GM12878 (cell line): ENCODE measurements at regions not wholly inside any gene's neighbourhood (a gene's known extent, or its start where the extent isn't known, plus 50 kb on each side); places are given as distances from the start of the nearest gene placed in this dataset.

Source experiments
- ATAC-seq: fragments of 200-7000 bp; cut with Tn5 transposase; 3 replicates; pipeline ENCODE4 v1.9.1; 2020; ENCODE audit warnings: mild to moderate bottlenecking, moderate library complexity
- BruUV-seq: library from RNA; stranded (reverse); fragments of 400-500 nt; replicated peaks from 2 replicates; lab custom pipeline; 2021; lab: Mats Ljungman, UMichigan
- CTCF ChIA-PET: fragments of 300-600 bp; sonication (Branson Sonifier 250); formaldehyde crosslinking; extraction: SDS; loops from one replicate; lab custom pipeline; 2021; ENCODE audit warnings: inconsistent platforms; lab: Yijun Ruan, JAX
- POLR2A ChIA-PET: fragments of 350-600 bp; formaldehyde crosslinking; extraction: SDS; loops from one replicate; lab custom pipeline; 2021; ENCODE audit warnings: inconsistent platforms; lab: Charles Lee
- RAD21 ChIA-PET: fragments of 300-600 bp; sonication (Branson Sonifier 250); formaldehyde crosslinking; loops from one replicate; lab custom pipeline; 2023; ENCODE audit warnings: antibody characterized with exemption; ENCODE audit not compliant: unreplicated experiment; lab: Charles Lee
- SMC1A ChIA-PET: fragments of 300-600 bp; sonication (Branson Sonifier 250); formaldehyde crosslinking; loops from one replicate; lab custom pipeline; 2023; ENCODE audit not compliant: unreplicated experiment, uncharacterized antibody; lab: Charles Lee
- DNase-seq: peaks from one replicate; pipeline ENCODE4 v3.0.0-alpha.2; 2011; ENCODE audit warnings: low read depth, low spot score
- FAIRE-seq: peaks from 3 replicates; lab custom pipeline; 2011; peaks lifted over from hg19 to GRCh38; lab: Jason Lieb, UNC
- H2AFZ ChIP-seq: 2 replicates; pipeline ENCODE4 v1.6.0; 2011; ENCODE audit warnings: low read depth, low read length, control low read depth; ENCODE audit not compliant: control insufficient read depth
- H3K27ac ChIP-seq: 2 replicates; pipeline ENCODE4 v1.5.1; 2011; ENCODE audit warnings: control low read depth; ENCODE audit not compliant: control insufficient read depth, insufficient read depth
- H3K27me3 ChIP-seq, 2 experiments: replicated peaks in 1 of 2; 2 replicates each; pipeline versions ENCODE4 v1.6.0 to v1.6.1; 2011; ENCODE audit warnings: low read length in 1 of 2; ENCODE audit not compliant: control insufficient read depth in 2 of 2, insufficient read depth in 2 of 2
- H3K36me3 ChIP-seq, 2 experiments: 2 replicates each; pipeline ENCODE4 v1.5.1; 2011; ENCODE audit warnings: low read length in 1 of 2; ENCODE audit not compliant: control insufficient read depth in 2 of 2, insufficient read depth in 2 of 2
- H3K4me1 ChIP-seq: 2 replicates; pipeline ENCODE4 v1.6.1; 2011; ENCODE audit warnings: mild to moderate bottlenecking, low read length, moderate library complexity, mixed read lengths; ENCODE audit not compliant: control insufficient read depth, insufficient read depth
- H3K4me2 ChIP-seq: 2 replicates; pipeline ENCODE4 v1.6.0; 2011; ENCODE audit warnings: control low read depth; ENCODE audit not compliant: control insufficient read depth, insufficient read depth
- H3K4me3 ChIP-seq: fragments of 200-600 bp; sonication (generic); 2 replicates; pipeline ENCODE4 v1.5.1; 2016
- H3K79me2 ChIP-seq: 2 replicates; pipeline ENCODE4 v1.6.0; 2011; ENCODE audit warnings: low read length; ENCODE audit not compliant: control insufficient read depth, insufficient read depth
- H3K9ac ChIP-seq: 2 replicates; pipeline ENCODE4 v1.8.0; 2011; ENCODE audit warnings: low read length, control low read depth, mixed read lengths; ENCODE audit not compliant: control insufficient read depth, insufficient read depth
- H3K9me3 ChIP-seq: replicated peaks from 3 replicates; pipeline ENCODE4 v1.5.1; 2011; ENCODE audit warnings: mild to moderate bottlenecking, low read length; ENCODE audit not compliant: control insufficient read depth, insufficient read depth
- H4K20me1 ChIP-seq: 2 replicates; pipeline ENCODE4 v1.6.0; 2011; ENCODE audit not compliant: control insufficient read depth, insufficient read depth
- ATF2 ChIP-seq: IDR thresholded peaks from 2 replicates; pipeline ENCODE4 v1.6.1; 2012; ENCODE audit warnings: low read length, inconsistent platforms
- CHD1 ChIP-seq: IDR thresholded peaks from 2 replicates; pipeline ENCODE4 v1.6.1; 2012; ENCODE audit warnings: low read depth, low read length, improper control_type of control experiment
- CREB1 ChIP-seq: IDR thresholded peaks from 2 replicates; pipeline ENCODE4 v1.6.1; 2012; ENCODE audit warnings: low read depth, mild to moderate bottlenecking, inconsistent platforms
- DPF2 ChIP-seq: fragments of 450-650 bp; IDR thresholded peaks from 2 replicates; pipeline ENCODE4 v1.6.1; 2017; ENCODE audit warnings: mild to moderate bottlenecking
- EGR1 ChIP-seq, 2 experiments: IDR thresholded peaks; 1 replicate in 1 of 2; 2 replicates in 1 of 2; pipeline ENCODE4 v1.6.1; 2011 to 2012; ENCODE audit warnings: low read depth in 2 of 2, low read length in 2 of 2, borderline replicate concordance in 1 of 2, mild to moderate bottlenecking in 1 of 2, moderate library complexity in 1 of 2
- JUND ChIP-seq: IDR thresholded peaks from 2 replicates; pipeline ENCODE4 v1.6.1; 2012; ENCODE audit warnings: low read depth, mild to moderate bottlenecking, low read length, improper control_type of control experiment, moderate library complexity
- MTA3 ChIP-seq: IDR thresholded peaks from 2 replicates; pipeline ENCODE4 v1.6.1; 2012; ENCODE audit warnings: low read length, inconsistent platforms, borderline replicate concordance
- MYB ChIP-seq: fragments of 150-350 bp; IDR thresholded peaks from 2 replicates; pipeline ENCODE4 v1.6.1; 2014; ENCODE audit warnings: mild to moderate bottlenecking, low read depth, low read length, borderline replicate concordance
- NR2C1 ChIP-seq: fragments of 450-650 bp; IDR thresholded peaks from 2 replicates; pipeline ENCODE4 v1.6.1; 2017; ENCODE audit warnings: antibody characterized with exemption, mild to moderate bottlenecking, moderate library complexity
- PAX5 ChIP-seq: IDR thresholded peaks from 2 replicates; pipeline ENCODE4 v1.6.1; 2011; ENCODE audit warnings: low read depth, low read length, borderline replicate concordance
- POLR2A ChIP-seq: IDR thresholded peaks from 2 replicates; pipeline ENCODE4 v1.6.1; 2011; ENCODE audit warnings: low read depth, mild to moderate bottlenecking, low read length
- RBBP5 ChIP-seq: fragments of 200-600 bp; sonication (generic); conservative IDR thresholded peaks from 2 replicates; pipeline ENCODE4 v1.6.1; 2016
- RCOR1 ChIP-seq: conservative IDR thresholded peaks from 2 replicates; pipeline ENCODE4 v1.6.1; 2012; ENCODE audit warnings: low read depth, low read length, improper control_type of control experiment
- WRNIP1 ChIP-seq: IDR thresholded peaks from 2 replicates; pipeline ENCODE4 v1.6.1; 2011; ENCODE audit warnings: low read depth, low read length, improper control_type of control experiment, borderline replicate concordance
- WGBS: methylation state at CpG from one replicate; pipeline ENCODE4 v1.1.6; 2016; ENCODE audit warnings: low lambda C conversion rate; ENCODE audit not compliant: insufficient replicate concordance, insufficient coverage; ENCODE audit errors: missing lambda C conversion rate; 5-methylcytosine and 5-hydroxymethylcytosine counted together
- in situ Hi-C: fragments of 300-500 bp; cut with MboI; formaldehyde crosslinking; loops from 9 replicates; pipeline ENCODE4 v1.14.3; 2018; ENCODE audit warnings: mixed read lengths
- intact Hi-C: fragments of 100-400 bp; cut with micrococcal nuclease; formaldehyde crosslinking; loops from one replicate; pipeline ENCODE4 v1.14.2; 2022; ENCODE audit not compliant: unreplicated experiment
- TF ChIP-seq, protein P1 (sequence below): IDR thresholded peaks from 2 replicates; pipeline ENCODE4 v1.6.1; 2012; ENCODE audit warnings: low read depth, low read length, improper control_type of control experiment
- TF ChIP-seq, protein P2 (sequence below): IDR thresholded peaks from 2 replicates; pipeline ENCODE4 v1.6.1; 2011; ENCODE audit warnings: borderline replicate concordance, low read depth, mild to moderate bottlenecking, moderate library complexity, low read length; ENCODE audit not compliant: insufficient read depth, poor library complexity, severe bottlenecking

GRCh38 chr22:22040472-22040871, 57.9 kb upstream of the TOP3B start:
- no peaks in the 10 kb centered on the region; the same call in 1 of the 2 replicates for H3K79me2 ChIP-seq
- ChIA-PET CTCF (interaction anchor here (0.9 to 6.1 kb wide), 3 partner anchors 9 to 59 kb away, joined by 4 to 156 read pairs (median 5); no protein-coding TSS in a partner anchor), POLR2A (interaction anchor here (7.3 kb wide), 1 partner anchor 8 kb away, joined by 141 read pairs; no protein-coding TSS in a partner anchor), RAD21 (interaction anchor here (0.9 to 8.6 kb wide), 2 partner anchors 11 to 20 kb away, joined by 3 to 229 read pairs; no protein-coding TSS in a partner anchor), SMC1A (interaction anchor here (0.9 to 7.5 kb wide), 5 partner anchors 8 to 71 kb away, joined by 3 to 174 read pairs (median 4); no protein-coding TSS in a partner anchor)
- TF ChIP-seq NR2C1 (no peak), ATF2 (no peak), WRNIP1 (no peak), EGR1 (IDR thresholded peaks at IDR 0.05; ENCODE audit: borderline replicate concordance in 1 of 2, low read depth in 2 of 2, low read length in 2 of 2) (no peak), RCOR1 (no peak), MTA3 (no peak), RBBP5 (no peak), JUND (no peak), MYB (no peak), PAX5 (no peak), POLR2A (no peak), DPF2 (no peak), CHD1 (no peak), CREB1 (no peak)
- TF ChIP-seq, protein P1, sequence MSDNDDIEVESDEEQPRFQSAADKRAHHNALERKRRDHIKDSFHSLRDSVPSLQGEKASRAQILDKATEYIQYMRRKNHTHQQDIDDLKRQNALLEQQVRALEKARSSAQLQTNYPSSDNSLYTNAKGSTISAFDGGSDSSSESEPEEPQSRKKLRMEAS: no peak
- TF ChIP-seq, protein P2, sequence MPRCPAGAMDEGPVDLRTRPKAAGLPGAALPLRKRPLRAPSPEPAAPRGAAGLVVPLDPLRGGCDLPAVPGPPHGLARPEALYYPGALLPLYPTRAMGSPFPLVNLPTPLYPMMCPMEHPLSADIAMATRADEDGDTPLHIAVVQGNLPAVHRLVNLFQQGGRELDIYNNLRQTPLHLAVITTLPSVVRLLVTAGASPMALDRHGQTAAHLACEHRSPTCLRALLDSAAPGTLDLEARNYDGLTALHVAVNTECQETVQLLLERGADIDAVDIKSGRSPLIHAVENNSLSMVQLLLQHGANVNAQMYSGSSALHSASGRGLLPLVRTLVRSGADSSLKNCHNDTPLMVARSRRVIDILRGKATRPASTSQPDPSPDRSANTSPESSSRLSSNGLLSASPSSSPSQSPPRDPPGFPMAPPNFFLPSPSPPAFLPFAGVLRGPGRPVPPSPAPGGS: no peak
- no peak overlapping the region for H2AFZ ChIP-seq
- ATAC-seq: no peak
- no peaks in the 10 kb centered on the region for H3K36me3 ChIP-seq
- intact Hi-C loops: no loop called here
- 95% methylated on average over 3 of the region's 3 CpGs for WGBS
- no TSS peak for BruUV-seq
- FAIRE-seq: no peak
- H3K4me2 ChIP-seq: no peak overlapping the region
- in situ Hi-C loops: no loop called here
- no peaks in the 10 kb centered on the region for H4K20me1 ChIP-seq
- peaks cover 21% of the 10 kb centered on the region for H3K4me1 ChIP-seq
- H3K27ac ChIP-seq: no peak overlapping the region
- no peaks in the 10 kb centered on the region for H3K9me3 ChIP-seq
- no peak overlapping the region for H3K9ac ChIP-seq
- DNase-seq: no peak
- H3K27me3 ChIP-seq: no peaks in the 10 kb centered on the region
- H3K4me3 ChIP-seq: no peak overlapping the region
